HCT116 (cell line): ENCODE measurements at regions not wholly inside any gene's neighbourhood (a gene's known extent, or its start where the extent isn't known, plus 50 kb on each side); places are given as distances from the start of the nearest gene placed in this dataset.

Source experiments
- ATAC-seq: fragments of 200-7000 bp; cut with Tn5 transposase; 2 replicates; pipeline ENCODE4 v1.9.1; 2020; ENCODE audit warnings: mild to moderate bottlenecking, moderate library complexity
- BruUV-seq: library from RNA; stranded (reverse); fragments of 400-500 nt; replicated peaks from 2 replicates; lab custom pipeline; 2021; lab: Mats Ljungman, UMichigan
- CTCF ChIA-PET: fragments of 300-600 bp; sonication (Branson Sonifier 250); formaldehyde crosslinking; loops from one replicate; lab custom pipeline; 2021; ENCODE audit warnings: antibody characterized with exemption; lab: Charles Lee
- POLR2A ChIA-PET: fragments of 300-600, 350-600 bp; sonication (Branson Sonifier 250); formaldehyde crosslinking; loops from one replicate; lab custom pipeline; 2021; ENCODE audit warnings: antibody characterized with exemption; lab: Charles Lee
- RAD21 ChIA-PET, 2 experiments: fragments of 300-600 bp; sonication (Branson Sonifier 250); formaldehyde crosslinking; loops; one replicate each; lab custom pipeline; 2023; ENCODE audit warnings: low total read pairs in 2 of 2; ENCODE audit not compliant: uncharacterized antibody in 2 of 2, unreplicated experiment in 2 of 2, low non-redundant PET in 1 of 2; lab: Charles Lee
- DNase-seq: peaks from one replicate; pipeline ENCODE4 v3.0.0-alpha.2; 2010; ENCODE audit warnings: low read depth, low spot score
- H2AFZ ChIP-seq: fragments of 200-600 bp; shearing (Covaris generic), sonication (generic); 2 replicates; pipeline ENCODE4 v1.6.1; 2017; ENCODE audit warnings: low read depth, mixed run types, mixed read lengths, antibody characterized with exemption, low read length; ENCODE audit not compliant: poor library complexity, severe bottlenecking
- H3K27ac ChIP-seq: 2 replicates; pipeline ENCODE4 v1.5.1; 2012; ENCODE audit warnings: low read depth, low read length
- H3K27me3 ChIP-seq: fragments of 200-600 bp; sonication (generic); 2 replicates; pipeline ENCODE4 v1.6.1; 2016; ENCODE audit warnings: mixed run types, low read length, mixed read lengths; ENCODE audit not compliant: insufficient read depth
- H3K36me3 ChIP-seq, 2 experiments: fragments of 200-500 bp in 1 of 2; fragments of 200-600 bp in 1 of 2; sonication (Bioruptor generic) in 1 of 2; sonication (generic) in 1 of 2; 2 replicates each; pipeline versions ENCODE4 v1.5.1 to v1.6.1; 2014 to 2016; ENCODE audit warnings: low read length in 2 of 2, inconsistent platforms in 1 of 2, mixed read lengths in 1 of 2, mixed run types in 1 of 2; ENCODE audit not compliant: insufficient read depth in 2 of 2, control insufficient read depth in 1 of 2
- H3K4me1 ChIP-seq, 2 experiments: fragments of 200-600 bp in 1 of 2; sonication (generic) in 1 of 2; 2 replicates each; pipeline versions ENCODE4 v1.5.1 to v1.6.1; 2012 to 2017; ENCODE audit warnings: low read length in 2 of 2, inconsistent platforms in 1 of 2, mild to moderate bottlenecking in 1 of 2, mixed read lengths in 1 of 2, mixed run types in 1 of 2, moderate library complexity in 1 of 2; ENCODE audit not compliant: insufficient read depth in 2 of 2, control insufficient read depth in 1 of 2
- H3K4me2 ChIP-seq: fragments of 200-600 bp; sonication (generic); 2 replicates; pipeline ENCODE4 v1.6.1; 2017; ENCODE audit warnings: mixed run types, low read length, mixed read lengths
- H3K4me3 ChIP-seq, 2 experiments: fragments of 200-600 bp in 1 of 2; sonication (generic) in 1 of 2; replicated peaks in 1 of 2; 2 replicates each; pipeline ENCODE4 v1.5.1; 2011 to 2016; ENCODE audit warnings: low read length in 2 of 2, control low read depth in 1 of 2, low read depth in 1 of 2, mild to moderate bottlenecking in 1 of 2, mixed read lengths in 1 of 2, mixed run types in 1 of 2
- H3K79me2 ChIP-seq: fragments of 200-600 bp; sonication (generic); 2 replicates; pipeline ENCODE4 v1.6.1; 2017; ENCODE audit warnings: mild to moderate bottlenecking, mixed run types, low read length, moderate library complexity, mixed read lengths; ENCODE audit not compliant: insufficient read depth
- H3K9ac ChIP-seq: fragments of 200-600 bp; sonication (generic); 2 replicates; pipeline ENCODE4 v1.6.1; 2016; ENCODE audit warnings: low read length, mixed read lengths
- H3K9me2 ChIP-seq: fragments of 200-600 bp; sonication (generic), shearing (Covaris generic); 2 replicates; pipeline ENCODE4 v1.6.1; 2017; ENCODE audit warnings: mixed run types, mild to moderate bottlenecking, moderate library complexity; ENCODE audit not compliant: insufficient read depth
- H3K9me3 ChIP-seq, 2 experiments: fragments of 200-500 bp in 1 of 2; fragments of 200-600 bp in 1 of 2; sonication (Bioruptor generic) in 1 of 2; sonication (generic) in 1 of 2; 2 replicates each; pipeline ENCODE4 v1.6.1; 2014 to 2017; ENCODE audit warnings: low read length in 2 of 2, mixed read lengths in 2 of 2, inconsistent platforms in 1 of 2, low read depth in 1 of 2, mild to moderate bottlenecking in 1 of 2, mixed run types in 1 of 2, moderate library complexity in 1 of 2; ENCODE audit not compliant: control insufficient read depth in 1 of 2, insufficient read depth in 1 of 2
- H4K20me1 ChIP-seq: fragments of 200-600 bp; sonication (generic), shearing (Covaris generic); 2 replicates; pipeline ENCODE4 v1.6.1; 2017; ENCODE audit warnings: mixed run types, mild to moderate bottlenecking, moderate library complexity; ENCODE audit not compliant: insufficient read depth
- CBX3 ChIP-seq: IDR thresholded peaks from 2 replicates; pipeline ENCODE4 v1.6.1; 2012; ENCODE audit warnings: low read depth
- CEBPB ChIP-seq: IDR thresholded peaks from 2 replicates; pipeline ENCODE4 v1.6.1; 2012; ENCODE audit warnings: low read depth
- ELF1 ChIP-seq: IDR thresholded peaks from 2 replicates; pipeline ENCODE4 v1.6.1; 2012; ENCODE audit warnings: low read depth, borderline replicate concordance
- EZH2 ChIP-seq: fragments of 200-600 bp; sonication (generic); IDR thresholded peaks from 2 replicates; pipeline ENCODE4 v1.6.1; 2017; ENCODE audit warnings: antibody characterized with exemption, mixed run types
- JUND ChIP-seq: IDR thresholded peaks from 2 replicates; pipeline ENCODE4 v1.6.1; 2012
- POLR2A ChIP-seq: IDR thresholded peaks from 2 replicates; pipeline ENCODE4 v1.7.0; 2011; ENCODE audit warnings: borderline replicate concordance; ENCODE audit not compliant: insufficient read depth, insufficient read length; ENCODE audit errors: extremely low read depth
- SIN3A ChIP-seq: IDR thresholded peaks from 2 replicates; pipeline ENCODE4 v1.6.1; 2012; ENCODE audit warnings: low read depth
- TCF7L2 ChIP-seq: IDR thresholded peaks from 2 replicates; pipeline ENCODE4 v1.7.0; 2011; ENCODE audit warnings: borderline replicate concordance, inconsistent platforms; ENCODE audit not compliant: insufficient read depth, insufficient read length; ENCODE audit errors: extremely low read depth
- ZFX ChIP-seq: fragments of 450-650 bp; IDR thresholded peaks from 2 replicates; pipeline ENCODE4 v1.6.1; 2017
- intact Hi-C: fragments of 100-400 bp; cut with micrococcal nuclease; formaldehyde crosslinking; loops from 2 replicates; pipeline ENCODE4 v1.10.0; 2022
- TF ChIP-seq, protein P1 (sequence below): IDR thresholded peaks from 2 replicates; pipeline ENCODE4 v1.6.1; 2012
- TF ChIP-seq, protein P2 (sequence below): IDR thresholded peaks from 2 replicates; pipeline ENCODE4 v1.6.1; 2012; ENCODE audit warnings: low read depth

DNA sequence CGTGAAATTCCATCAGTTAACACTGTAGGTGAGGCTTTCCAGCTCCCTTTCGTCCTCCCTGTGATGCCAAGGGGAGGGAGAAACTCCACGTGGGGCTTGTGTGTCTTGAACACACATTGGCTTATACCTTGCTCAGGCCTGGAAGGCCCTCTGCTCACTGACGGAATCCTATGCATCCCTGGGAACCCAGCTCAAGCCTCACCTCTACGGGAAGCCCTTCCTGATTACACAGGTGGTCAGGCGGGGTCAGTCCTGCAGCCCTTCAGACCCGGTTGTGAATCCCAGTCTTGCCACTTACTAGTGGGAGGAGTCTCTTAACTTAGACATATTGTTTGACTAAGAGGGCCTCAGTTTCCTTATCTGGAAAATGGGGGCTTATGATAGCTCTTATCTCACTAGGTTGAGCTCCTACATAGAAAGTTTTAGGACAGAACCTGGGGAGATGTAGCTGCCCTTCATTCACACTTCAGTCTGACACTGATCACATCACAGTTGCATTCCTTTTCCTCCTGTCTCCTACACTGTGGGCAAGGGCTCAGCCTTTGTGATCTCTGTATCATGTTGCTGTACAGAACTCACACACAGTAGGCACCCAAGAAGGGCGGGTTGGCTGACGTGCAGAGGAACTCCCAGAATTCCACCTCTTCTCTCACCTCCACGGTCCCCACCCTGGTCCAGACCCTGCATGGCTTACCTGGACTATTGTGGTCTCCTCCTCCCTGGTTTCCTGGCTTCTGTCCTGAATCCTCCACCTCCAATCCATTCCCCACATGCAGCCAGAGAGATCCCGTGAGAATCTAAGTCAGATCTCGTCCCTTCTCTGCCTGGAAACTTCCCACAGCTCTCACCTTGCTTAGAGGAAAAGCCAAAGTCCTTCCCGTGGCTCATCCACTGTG is 129.6 kb downstream of the CEBPB start:
- POLR2A ChIA-PET = interaction anchor here (1.7 kb wide), 1 partner anchor 64 kb away, joined by 5 read pairs; no protein-coding TSS in a partner anchor
- intact Hi-C loops = no loop called here
- no TSS peak for BruUV-seq

More for the DNA sequence above, 129.6 kb downstream of the CEBPB start:
- Histone ChIP-seq H3K36me3 (no peaks in the 10 kb centered on the region), H3K27me3 (no peaks in the 10 kb centered on the region), H3K4me2 (peak overlapping the region; percentile 93), H4K20me1 (no peaks in the 10 kb centered on the region), H3K4me1 (peaks cover 22 to 29% of the 10 kb centered on the region in 2 experiments), H3K79me2 (no peaks in the 10 kb centered on the region), H2AFZ (no peak overlapping the region), H3K9me3 (no peaks in the 10 kb centered on the region), H3K9me2 (no peaks in the 10 kb centered on the region), H3K9ac (peak overlapping the region; percentile 63), H3K27ac (peak overlapping the region; percentile 83), H3K4me3 (peak overlapping the region; percentile 59 to 63)
- ChIA-PET CTCF (interaction anchor here (1.3 kb wide), 1 partner anchor 39 kb away, joined by 7 read pairs; no protein-coding TSS in a partner anchor), RAD21 (interaction anchor here in 1 of 2 experiments (0.6 kb wide), 1 partner anchor 253 kb away, joined by 3 read pairs; no protein-coding TSS in a partner anchor)
- peak; percentile 2 for ATAC-seq
- TF ChIP-seq SIN3A (no peak), TCF7L2 (no peak), CBX3 (no peak), JUND (no peak), ELF1 (no peak), POLR2A (no peak), EZH2 (no peak), ZFX (no peak), CEBPB (no peak)
- TF ChIP-seq, protein P1, sequence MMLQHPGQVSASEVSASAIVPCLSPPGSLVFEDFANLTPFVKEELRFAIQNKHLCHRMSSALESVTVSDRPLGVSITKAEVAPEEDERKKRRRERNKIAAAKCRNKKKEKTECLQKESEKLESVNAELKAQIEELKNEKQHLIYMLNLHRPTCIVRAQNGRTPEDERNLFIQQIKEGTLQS = no peak
- TF ChIP-seq, protein P2, sequence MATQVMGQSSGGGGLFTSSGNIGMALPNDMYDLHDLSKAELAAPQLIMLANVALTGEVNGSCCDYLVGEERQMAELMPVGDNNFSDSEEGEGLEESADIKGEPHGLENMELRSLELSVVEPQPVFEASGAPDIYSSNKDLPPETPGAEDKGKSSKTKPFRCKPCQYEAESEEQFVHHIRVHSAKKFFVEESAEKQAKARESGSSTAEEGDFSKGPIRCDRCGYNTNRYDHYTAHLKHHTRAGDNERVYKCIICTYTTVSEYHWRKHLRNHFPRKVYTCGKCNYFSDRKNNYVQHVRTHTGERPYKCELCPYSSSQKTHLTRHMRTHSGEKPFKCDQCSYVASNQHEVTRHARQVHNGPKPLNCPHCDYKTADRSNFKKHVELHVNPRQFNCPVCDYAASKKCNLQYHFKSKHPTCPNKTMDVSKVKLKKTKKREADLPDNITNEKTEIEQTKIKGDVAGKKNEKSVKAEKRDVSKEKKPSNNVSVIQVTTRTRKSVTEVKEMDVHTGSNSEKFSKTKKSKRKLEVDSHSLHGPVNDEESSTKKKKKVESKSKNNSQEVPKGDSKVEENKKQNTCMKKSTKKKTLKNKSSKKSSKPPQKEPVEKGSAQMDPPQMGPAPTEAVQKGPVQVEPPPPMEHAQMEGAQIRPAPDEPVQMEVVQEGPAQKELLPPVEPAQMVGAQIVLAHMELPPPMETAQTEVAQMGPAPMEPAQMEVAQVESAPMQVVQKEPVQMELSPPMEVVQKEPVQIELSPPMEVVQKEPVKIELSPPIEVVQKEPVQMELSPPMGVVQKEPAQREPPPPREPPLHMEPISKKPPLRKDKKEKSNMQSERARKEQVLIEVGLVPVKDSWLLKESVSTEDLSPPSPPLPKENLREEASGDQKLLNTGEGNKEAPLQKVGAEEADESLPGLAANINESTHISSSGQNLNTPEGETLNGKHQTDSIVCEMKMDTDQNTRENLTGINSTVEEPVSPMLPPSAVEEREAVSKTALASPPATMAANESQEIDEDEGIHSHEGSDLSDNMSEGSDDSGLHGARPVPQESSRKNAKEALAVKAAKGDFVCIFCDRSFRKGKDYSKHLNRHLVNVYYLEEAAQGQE = no peak
- DNase-seq = no peak
